ENCODE measurements at regions not wholly inside any gene's neighbourhood (a gene's known extent, or its start where the extent isn't known, plus 50 kb on each side); places are given as distances from the start of the nearest gene placed in this dataset.

- no peak overlapping the region for H3K4me3 ChIP-seq (replicated peaks in 1 of 4; ENCODE audit: control extremely low read depth in 1 of 4, insufficient read depth in 1 of 4, low read depth in 3 of 4, low read length in 4 of 4)
- no peak overlapping the region for H3K4me2 ChIP-seq (ENCODE audit: extremely low read depth, insufficient read depth, low read length)
- no peak for DNase-seq (ENCODE audit: low read depth in 2 of 2)
- H3K79me2 ChIP-seq (ENCODE audit: control insufficient read depth, insufficient read depth, low read length) = no peaks in the 10 kb centered on the region
- no peak for TF ChIP-seq EZH2 (IDR thresholded peaks at IDR 0.05; ENCODE audit: low read length, missing control alignments)
- TF ChIP-seq CTCF (conservative IDR thresholded peaks at IDR 0.05 in 1 of 2, IDR thresholded peaks at IDR 0.05 in 1 of 2; ENCODE audit: low read depth in 1 of 2, low read length in 2 of 2) = no peak
- no peaks in the 10 kb centered on the region for H3K9me3 ChIP-seq (ENCODE audit: control insufficient read depth, insufficient read depth, low read depth, low read length)
- no peaks in the 10 kb centered on the region for H3K4me1 ChIP-seq (ENCODE audit: control insufficient read depth, extremely low read depth, insufficient read depth, low read length)
- H3K9ac ChIP-seq (ENCODE audit: insufficient read depth, low read length) = no peak overlapping the region
- no peak overlapping the region for H3K27ac ChIP-seq (ENCODE audit: insufficient read depth, low read length)
- H2AFZ ChIP-seq (ENCODE audit: low read length) = no peak overlapping the region
- H4K20me1 ChIP-seq (ENCODE audit: control insufficient read depth, extremely low read depth, insufficient read depth, low read length) = no peaks in the 10 kb centered on the region
- H3K36me3 ChIP-seq (ENCODE audit: control insufficient read depth, insufficient read depth, low read length) = no peaks in the 10 kb centered on the region
- no peaks in the 10 kb centered on the region for H3K27me3 ChIP-seq (ENCODE audit: control insufficient read depth, insufficient read depth, low read length)
These were observed 600.6 kb upstream of the CDH11 start for GRCh38 chr16:65722429-65722828.

- Histone ChIP-seq H3K9me3 (ENCODE audit: control insufficient read depth, insufficient read depth, low read depth, low read length) (no peaks in the 10 kb centered on the region), H3K79me2 (ENCODE audit: control insufficient read depth, insufficient read depth, low read length) (no peaks in the 10 kb centered on the region), H2AFZ (ENCODE audit: low read length) (no peak overlapping the region), H3K4me1 (ENCODE audit: control insufficient read depth, extremely low read depth, insufficient read depth, low read length) (no peaks in the 10 kb centered on the region), H3K4me3 (replicated peaks in 1 of 4; ENCODE audit: control extremely low read depth in 1 of 4, insufficient read depth in 1 of 4, low read depth in 3 of 4, low read length in 4 of 4) (no peak overlapping the region), H3K27ac (ENCODE audit: insufficient read depth, low read length) (no peak overlapping the region), H4K20me1 (ENCODE audit: control insufficient read depth, extremely low read depth, insufficient read depth, low read length) (no peaks in the 10 kb centered on the region), H3K27me3 (ENCODE audit: control insufficient read depth, insufficient read depth, low read length) (no peaks in the 10 kb centered on the region), H3K36me3 (ENCODE audit: control insufficient read depth, insufficient read depth, low read length) (no peaks in the 10 kb centered on the region), H3K4me2 (ENCODE audit: extremely low read depth, insufficient read depth, low read length) (no peak overlapping the region), H3K9ac (ENCODE audit: insufficient read depth, low read length) (no peak overlapping the region)
- TF ChIP-seq EZH2 (IDR thresholded peaks at IDR 0.05; ENCODE audit: low read length, missing control alignments) (no peak), CTCF (conservative IDR thresholded peaks at IDR 0.05 in 1 of 2, IDR thresholded peaks at IDR 0.05 in 1 of 2; ENCODE audit: low read depth in 1 of 2, low read length in 2 of 2) (no peak)
- no peak for DNase-seq (ENCODE audit: low read depth in 2 of 2)
These were observed 596.0 kb upstream of the CDH11 start for GRCh38 chr16:65717846-65718245.

- H3K4me2 ChIP-seq (ENCODE audit: extremely low read depth, insufficient read depth, low read length) = no peak overlapping the region
- no peaks in the 10 kb centered on the region for H3K9me3 ChIP-seq (ENCODE audit: control insufficient read depth, insufficient read depth, low read depth, low read length)
- no peaks in the 10 kb centered on the region for H3K79me2 ChIP-seq (ENCODE audit: control insufficient read depth, insufficient read depth, low read length)
- TF ChIP-seq EZH2 (IDR thresholded peaks at IDR 0.05; ENCODE audit: low read length, missing control alignments) (no peak), CTCF (conservative IDR thresholded peaks at IDR 0.05 in 1 of 2, IDR thresholded peaks at IDR 0.05 in 1 of 2; ENCODE audit: low read depth in 1 of 2, low read length in 2 of 2) (no peak)
- H2AFZ ChIP-seq (ENCODE audit: low read length) = no peak overlapping the region
- no peaks in the 10 kb centered on the region for H3K4me1 ChIP-seq (ENCODE audit: control insufficient read depth, extremely low read depth, insufficient read depth, low read length)
- no peaks in the 10 kb centered on the region for H4K20me1 ChIP-seq (ENCODE audit: control insufficient read depth, extremely low read depth, insufficient read depth, low read length)
- DNase-seq (ENCODE audit: low read depth in 2 of 2) = peak; percentile 14 to 69
- H3K27me3 ChIP-seq (ENCODE audit: control insufficient read depth, insufficient read depth, low read length) = no peaks in the 10 kb centered on the region
- no peak overlapping the region for H3K4me3 ChIP-seq (replicated peaks in 1 of 4; ENCODE audit: control extremely low read depth in 1 of 4, insufficient read depth in 1 of 4, low read depth in 3 of 4, low read length in 4 of 4)
- H3K36me3 ChIP-seq (ENCODE audit: control insufficient read depth, insufficient read depth, low read length) = no peaks in the 10 kb centered on the region
- no peak overlapping the region for H3K9ac ChIP-seq (ENCODE audit: insufficient read depth, low read length)
- no peak overlapping the region for H3K27ac ChIP-seq (ENCODE audit: insufficient read depth, low read length)
These were observed 595.2 kb upstream of the CDH11 start for GRCh38 chr16:65716737-65717700.
